GM21619 (cell line): ENCODE measurements at regions not wholly inside any gene's neighbourhood (a gene's known extent, or its start where the extent isn't known, plus 50 kb on each side); places are given as distances from the start of the nearest gene placed in this dataset.

ENCODE experiments used
- ATAC-seq: cut with Tn5 transposase; IDR thresholded peaks from one replicate; pipeline ENCODE4 v1.9.1; 2021; ENCODE audit not compliant: unreplicated experiment

DNA sequence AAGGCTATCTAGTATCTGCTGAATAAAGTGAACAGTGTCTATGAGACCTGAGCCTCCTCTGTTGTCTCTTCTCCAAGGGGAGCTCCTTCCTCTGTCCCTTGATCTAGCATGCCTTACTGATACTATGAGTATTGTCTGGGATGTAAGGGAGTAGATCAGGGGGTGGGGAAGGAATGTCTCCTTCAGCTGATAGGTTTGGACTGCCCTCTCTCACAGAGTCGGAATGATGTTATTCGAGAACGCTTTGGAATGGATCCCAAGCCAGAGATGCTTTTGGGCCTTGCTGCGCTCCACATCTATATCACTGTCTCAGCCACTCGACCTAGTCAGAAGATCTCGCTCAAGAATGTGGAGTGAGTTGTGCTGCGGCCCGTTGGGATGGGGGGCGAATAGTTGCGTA, 68.3 kb upstream of the PRPS1 start:
- ATAC-seq = no peak

DNA sequence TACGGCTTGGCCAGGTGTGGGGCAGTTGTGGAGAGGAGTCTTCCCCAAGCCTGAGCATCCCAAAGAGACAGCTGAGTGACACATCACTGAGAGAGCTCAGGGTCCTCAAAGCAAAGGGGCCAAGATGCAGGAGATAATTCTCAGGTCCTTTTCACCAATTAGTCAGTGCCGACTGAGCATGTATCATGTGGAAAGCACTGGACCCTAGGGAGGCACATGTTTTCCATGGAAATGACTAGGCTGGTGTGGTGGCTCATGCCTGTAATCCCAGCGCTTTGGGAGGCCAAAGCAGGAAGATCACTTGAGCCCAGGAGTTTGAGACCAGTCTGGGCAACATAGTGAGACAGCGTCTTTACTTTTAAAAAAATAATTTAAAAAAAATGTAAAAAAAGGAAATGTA, 67.3 kb upstream of the PRPS1 start:
- ATAC-seq = no peak

DNA sequence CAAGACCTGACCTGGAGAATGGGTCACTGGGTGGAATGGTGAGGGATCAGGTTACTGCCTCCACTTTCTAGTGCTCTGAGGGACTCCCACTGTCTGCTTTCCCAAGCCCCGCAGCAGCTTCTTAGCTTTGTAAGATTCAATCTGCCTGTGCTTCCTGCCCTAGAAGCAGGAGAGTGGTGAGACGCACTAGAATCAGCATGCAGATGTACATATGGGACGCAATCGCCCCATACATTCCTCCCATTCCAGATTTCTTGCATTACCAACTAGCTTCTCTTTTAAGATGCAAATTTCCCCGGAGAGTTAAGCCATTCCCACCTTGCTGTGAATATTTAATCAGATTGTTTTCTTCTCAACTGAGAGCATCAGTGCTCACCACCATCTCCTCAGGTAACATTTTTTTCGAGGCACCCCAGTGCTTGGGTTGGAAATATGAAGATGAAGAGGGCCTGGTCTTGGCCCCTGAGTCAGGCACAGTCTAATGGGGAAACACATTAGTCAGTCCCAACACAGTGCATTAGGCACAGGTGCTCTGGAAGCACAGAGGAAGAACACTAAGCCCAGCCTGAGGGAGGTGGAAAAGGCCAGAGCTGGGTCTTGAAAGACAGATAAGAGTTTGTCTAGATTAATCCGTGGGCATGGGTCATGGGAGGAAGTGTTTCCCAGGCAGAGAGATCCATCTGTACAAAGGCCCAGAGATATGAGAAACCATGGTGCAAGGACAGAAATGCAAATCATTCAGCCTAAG, 66.7 kb upstream of the PRPS1 start:
- ATAC-seq = no peak

DNA sequence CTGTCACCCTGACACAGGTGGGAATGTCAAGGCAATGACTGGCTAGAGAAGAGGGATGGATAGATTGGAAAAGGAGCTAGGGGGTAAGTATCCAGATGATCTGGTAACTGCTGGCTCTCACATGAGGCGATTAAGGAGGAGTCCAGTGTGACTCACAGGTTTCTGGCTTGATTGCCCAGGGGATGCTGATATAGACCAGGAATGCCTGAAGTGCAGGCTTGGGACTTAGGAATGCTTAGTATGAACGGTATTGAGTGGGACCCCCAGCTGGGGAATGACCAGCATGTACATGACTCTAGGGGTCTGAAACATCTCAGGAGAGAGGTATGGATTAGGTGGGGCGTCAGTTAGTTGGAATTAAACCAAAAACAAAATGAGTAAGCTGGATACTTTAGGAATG, 65.8 kb upstream of the PRPS1 start:
- ATAC-seq = no peak

DNA sequence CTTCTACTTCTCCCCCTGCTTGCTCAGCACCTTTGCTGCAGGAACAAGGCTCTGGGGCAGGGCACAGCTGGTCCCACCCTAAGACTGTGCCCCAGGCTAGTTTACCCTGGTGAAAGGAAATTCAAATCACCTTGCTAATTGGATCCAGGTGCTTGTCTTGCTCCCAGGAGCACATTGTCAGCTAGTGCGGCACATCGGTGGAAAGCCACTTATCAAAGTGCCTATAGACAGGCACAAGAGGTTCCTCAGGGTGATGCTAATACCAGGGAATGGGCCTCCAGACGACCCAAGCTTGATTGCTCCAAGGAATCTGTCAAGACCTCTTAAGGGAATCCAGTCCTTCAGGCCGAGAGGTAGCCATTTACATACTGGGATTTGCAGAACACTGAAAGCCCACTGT, 64.5 kb upstream of the PRPS1 start:
- no peak for ATAC-seq

- no peak for ATAC-seq
Measured at GRCh38 chrX:107565015-107565414, 63.3 kb upstream of the PRPS1 start.

- no peak for ATAC-seq
Measured at GRCh38 chrX:107565931-107566603, 62.2 kb upstream of the PRPS1 start.

- no peak for ATAC-seq
Measured at GRCh38 chrX:107566604-107567262, 61.6 kb upstream of the PRPS1 start.

DNA sequence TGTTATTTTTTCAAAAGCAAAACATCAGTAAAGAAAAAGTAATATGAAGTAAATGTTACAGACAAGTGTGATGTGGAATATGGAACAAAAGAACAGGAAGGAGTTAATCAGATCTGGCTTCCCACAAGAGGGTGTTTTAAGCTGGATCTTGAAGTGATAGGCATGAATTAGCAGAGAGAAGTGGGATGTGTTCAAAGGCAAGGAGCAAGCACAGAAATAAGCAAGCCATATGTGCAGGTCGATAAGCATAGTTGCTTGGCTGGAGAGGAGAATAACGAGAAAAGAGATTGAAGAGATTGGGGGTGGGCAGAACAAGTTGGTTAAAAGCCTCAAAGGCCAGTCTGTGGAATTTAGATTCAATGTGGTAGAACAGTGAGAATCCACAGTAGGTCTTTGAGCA, 60.9 kb upstream of the PRPS1 start:
- ATAC-seq = no peak

GRCh38 chrX:107571296-107571998, 56.9 kb upstream of the PRPS1 start:
- ATAC-seq = no peak

DNA sequence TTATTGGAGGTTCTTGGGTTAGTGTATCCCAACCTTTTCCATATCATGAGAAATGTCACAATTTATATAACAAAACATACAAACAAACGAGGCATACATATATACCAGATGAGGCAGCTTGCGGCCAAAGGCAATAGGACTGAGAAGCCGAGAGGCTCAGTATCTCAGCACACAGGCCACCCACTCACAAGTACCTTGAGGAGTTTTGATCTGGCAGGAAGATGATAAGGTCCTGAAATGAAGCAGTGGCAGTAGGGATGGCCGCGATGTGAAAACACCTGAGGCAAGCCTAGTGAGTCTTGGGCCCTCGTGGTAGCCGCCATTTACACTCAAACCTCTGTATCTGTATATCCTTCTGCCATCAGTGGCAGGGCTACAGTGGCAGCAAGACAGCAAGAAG, 55.3 kb upstream of the PRPS1 start:
- no peak for ATAC-seq

GRCh38 chrX:107574054-107574683, 54.1 kb upstream of the PRPS1 start:
- no peak for ATAC-seq

GRCh38 chrX:107574711-107575110, 53.6 kb upstream of the PRPS1 start:
- no peak for ATAC-seq

DNA sequence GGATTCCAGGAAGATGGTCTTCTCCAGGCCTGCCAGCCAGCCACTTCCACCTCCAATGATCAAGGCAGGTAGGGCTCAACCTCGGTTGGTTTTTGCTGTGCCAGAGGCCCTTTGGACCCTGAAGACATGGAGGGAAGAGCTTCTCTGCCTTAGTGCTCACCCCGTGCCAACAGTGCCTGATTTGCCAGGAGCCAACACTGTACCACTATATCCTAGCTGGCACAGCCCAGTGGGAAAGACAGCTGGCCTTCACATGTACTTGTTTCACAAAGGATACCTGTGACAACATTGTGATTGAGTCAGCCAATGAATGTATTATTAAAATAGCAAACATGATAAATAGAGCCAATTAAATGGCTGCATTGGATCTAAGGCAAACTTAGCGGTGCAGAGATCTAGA, 51.9 kb upstream of the PRPS1 start:
- no peak for ATAC-seq

DNA sequence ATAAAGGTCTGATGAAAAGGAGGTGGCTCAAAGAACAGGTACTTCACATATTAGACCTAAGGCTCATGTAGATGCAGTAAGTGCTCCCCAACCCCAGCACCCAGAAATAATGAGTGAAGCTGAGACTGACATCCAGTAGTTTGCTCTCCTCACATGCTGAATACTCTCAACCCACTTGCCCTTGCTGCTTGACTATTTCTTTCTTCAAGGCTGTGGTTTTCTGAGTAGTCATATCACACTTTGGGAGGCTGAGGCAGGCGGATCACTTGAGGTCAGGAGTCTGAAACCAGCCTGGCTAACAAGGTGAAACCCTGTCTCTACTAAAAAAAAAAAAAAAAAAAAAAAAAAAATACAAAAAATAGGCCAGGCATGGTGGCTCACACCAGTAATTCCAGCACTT, 51.5 kb upstream of the PRPS1 start:
- peak; percentile 79 for ATAC-seq

DNA sequence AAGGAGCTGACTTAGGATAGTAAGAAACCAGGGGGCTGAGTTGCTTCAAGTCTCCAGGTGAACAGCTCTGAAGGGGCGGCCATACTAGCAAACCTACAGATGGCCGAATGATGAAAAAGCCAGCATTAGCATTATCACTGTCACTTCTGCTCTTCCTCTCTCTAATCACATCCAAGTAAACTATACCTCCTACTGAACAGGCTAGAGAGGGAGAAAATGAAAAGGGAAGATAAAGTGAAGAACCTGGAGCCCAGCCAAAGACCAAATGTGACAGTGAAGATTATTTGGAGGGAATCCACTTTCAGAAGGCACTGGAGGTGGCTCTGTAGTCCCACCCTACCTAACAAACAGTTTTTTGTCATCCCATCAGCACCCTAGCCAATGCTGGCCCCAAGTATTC, 50.4 kb upstream of the PRPS1 start:
- no peak for ATAC-seq
